Cardiac muscle cell (in vitro differentiated cells and primary cell): ENCODE measurements at regions not wholly inside any gene's neighbourhood (a gene's known extent, or its start where the extent isn't known, plus 50 kb on each side); places are given as distances from the start of the nearest gene placed in this dataset.

Experiments
- DNase-seq, 2 donors: peaks; one replicate each; pipeline versions ENCODE4 v3.0.0 to v3.0.0-alpha.2; 2010 to 2017; ENCODE audit warnings: low read depth in 1 of 2, low spot score in 1 of 2
- H3K27ac ChIP-seq: fragments of 200-600 bp; sonication (generic); 2 replicates; pipeline ENCODE4 v1.5.1; 2016
- H3K27me3 ChIP-seq: fragments of 200-600 bp; sonication (generic); 2 replicates; pipeline ENCODE4 v1.6.0; 2016; ENCODE audit warnings: control low read depth
- H3K36me3 ChIP-seq: fragments of 200-600 bp; sonication (generic); 2 replicates; pipeline ENCODE4 v1.5.1; 2016; ENCODE audit warnings: control low read depth
- H3K4me1 ChIP-seq: fragments of 200-600 bp; sonication (generic); 2 replicates; pipeline ENCODE4 v1.8.1; 2017; ENCODE audit warnings: low read depth, mild to moderate bottlenecking, mixed run types
- H3K4me3 ChIP-seq: fragments of 200-600 bp; sonication (generic); 2 replicates; pipeline ENCODE4 v1.5.1; 2016; ENCODE audit warnings: mild to moderate bottlenecking
- H3K9me3 ChIP-seq: fragments of 200-600 bp; sonication (generic); 2 replicates; pipeline ENCODE4 v1.5.1; 2017; ENCODE audit warnings: low read depth, mild to moderate bottlenecking, control low read depth
- CTCF ChIP-seq: IDR thresholded peaks from 2 replicates; pipeline ENCODE4 v1.5.1; 2012; ENCODE audit warnings: low read depth, mild to moderate bottlenecking, low read length

- Histone ChIP-seq H3K27me3 (no peaks in the 10 kb centered on the region), H3K9me3 (no peaks in the 10 kb centered on the region), H3K36me3 (no peaks in the 10 kb centered on the region), H3K4me3 (no peak overlapping the region), H3K27ac (no peak overlapping the region), H3K4me1 (no peaks in the 10 kb centered on the region)
- DNase-seq, result peak in 1 of 2 donors; percentile 7
- no peak for TF ChIP-seq CTCF
Measured at GRCh38 chr18:27378431-27379095, 193.5 kb upstream of the CHST9 start.

GRCh38 chr18:27377251-27377650 is 192.1 kb upstream of the CHST9 start:
- Histone ChIP-seq H3K27ac (no peak overlapping the region), H3K27me3 (no peaks in the 10 kb centered on the region), H3K9me3 (no peaks in the 10 kb centered on the region), H3K36me3 (no peaks in the 10 kb centered on the region), H3K4me1 (no peaks in the 10 kb centered on the region), H3K4me3 (no peak overlapping the region)
- DNase-seq, result no peak
- TF ChIP-seq CTCF, result no peak

GRCh38 chr18:27372386-27372785 is 187.3 kb upstream of the CHST9 start:
- H3K27ac ChIP-seq, result no peak overlapping the region
- no peaks in the 10 kb centered on the region for H3K9me3 ChIP-seq
- no peaks in the 10 kb centered on the region for H3K36me3 ChIP-seq
- no peak for DNase-seq
- H3K27me3 ChIP-seq, result no peaks in the 10 kb centered on the region
- no peaks in the 10 kb centered on the region for H3K4me1 ChIP-seq
- H3K4me3 ChIP-seq, result no peak overlapping the region
- no peak for TF ChIP-seq CTCF

GRCh38 chr18:27366665-27367064 is 181.6 kb upstream of the CHST9 start:
- H3K9me3 ChIP-seq, result no peaks in the 10 kb centered on the region
- no peak overlapping the region for H3K27ac ChIP-seq
- DNase-seq, result no peak
- H3K27me3 ChIP-seq, result no peaks in the 10 kb centered on the region
- H3K36me3 ChIP-seq, result no peaks in the 10 kb centered on the region
- no peak overlapping the region for H3K4me3 ChIP-seq
- no peaks in the 10 kb centered on the region for H3K4me1 ChIP-seq
- no peak for TF ChIP-seq CTCF

- Histone ChIP-seq H3K9me3 (no peaks in the 10 kb centered on the region), H3K27me3 (no peaks in the 10 kb centered on the region), H3K27ac (no peak overlapping the region), H3K4me3 (no peak overlapping the region), H3K4me1 (no peaks in the 10 kb centered on the region), H3K36me3 (no peaks in the 10 kb centered on the region)
- no peak for DNase-seq
- no peak for TF ChIP-seq CTCF
Measured at GRCh38 chr18:27366151-27366550, 181.0 kb upstream of the CHST9 start.
